NCI-H146 treated with DMSO at 0.1 percent for 48 hours (cell line): ENCODE measurements at regions not wholly inside any gene's neighbourhood (a gene's known extent, or its start where the extent isn't known, plus 50 kb on each side); places are given as distances from the start of the nearest gene placed in this dataset.

Experiments used
- DNase-seq: peaks from one replicate; lab custom pipeline; 2025; ENCODE audit not compliant: unreplicated experiment; lab: John Stamatoyannopoulos, UW

- peak; percentile 100 for DNase-seq
Observed at GRCh38 chr18:66676699-66677098, 72.8 kb upstream of the CDH19 start.

DNA sequence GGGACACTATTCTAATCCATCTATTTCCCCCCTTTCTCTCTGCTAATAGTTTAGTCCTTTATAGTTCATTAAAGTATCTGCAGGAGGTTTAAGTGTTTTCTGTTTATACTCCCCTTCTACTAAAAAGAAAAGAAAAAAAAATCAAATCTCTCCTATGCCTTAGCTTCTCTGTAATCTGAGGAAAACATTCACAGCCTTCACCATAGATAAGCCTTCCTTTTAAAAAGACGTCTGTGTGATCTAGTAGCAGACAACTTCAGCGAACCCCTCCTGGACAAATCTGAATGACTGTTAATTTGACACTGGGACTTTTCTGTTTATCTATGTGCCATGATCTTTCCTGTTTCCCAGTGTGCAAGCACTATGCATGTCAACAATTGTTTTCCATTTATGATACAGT, 70.4 kb upstream of the CDH19 start:
- DNase-seq = no peak

DNA sequence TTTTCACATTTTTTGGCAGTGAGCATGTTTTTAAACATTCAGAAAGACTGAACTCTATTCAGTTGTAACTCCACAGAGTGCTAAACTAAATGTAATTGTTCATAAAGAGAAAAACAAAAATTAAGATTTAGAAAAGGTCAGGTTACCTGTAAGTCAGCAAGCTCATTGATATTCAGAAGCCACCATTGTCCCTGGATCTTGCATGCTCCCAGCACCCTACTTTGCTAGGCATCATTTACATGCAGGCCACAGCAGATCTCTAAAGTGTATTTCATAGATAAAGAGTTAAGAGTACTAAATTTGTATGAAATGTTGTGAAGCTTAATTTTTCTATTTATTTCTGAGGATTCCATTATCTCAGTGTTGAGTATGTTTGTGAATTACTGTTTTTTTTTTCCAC, 64.8 kb upstream of the CDH19 start:
- no peak for DNase-seq

DNA sequence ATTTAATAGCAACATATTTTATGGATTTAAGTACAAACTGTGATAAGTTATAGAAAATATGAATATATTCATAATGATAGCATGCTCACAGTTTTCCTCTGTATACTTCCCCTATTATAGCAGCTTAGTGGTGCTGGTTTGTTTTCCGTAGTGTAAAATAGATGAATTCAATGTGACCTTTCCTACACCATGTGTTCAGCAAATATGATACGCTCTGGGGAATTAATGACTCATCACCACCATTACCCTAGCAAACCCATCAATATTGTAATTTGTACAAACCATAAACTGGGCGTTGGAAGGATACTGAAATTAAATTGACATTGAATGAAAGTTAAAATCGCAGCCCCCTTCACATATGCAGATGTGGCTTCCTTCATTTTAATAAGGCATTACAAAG, 58.7 kb upstream of the CDH19 start:
- no peak for DNase-seq

GRCh38 chr18:66655407-66655806, 51.5 kb upstream of the CDH19 start:
- no peak for DNase-seq
